ENCODE measurements at regions not wholly inside any gene's neighbourhood (a gene's known extent, or its start where the extent isn't known, plus 50 kb on each side); places are given as distances from the start of the nearest gene placed in this dataset.

GRCh38 chr16:73542885-73543284, 495.0 kb upstream of the ZFHX3 start:
- TF ChIP-seq POLR2A (IDR thresholded peaks at IDR 0.05; ENCODE audit: low read length) = no peak
- no peak for TF ChIP-seq GATA1 (IDR thresholded peaks at IDR 0.05; ENCODE audit: low read depth, low read length)
